Activated naive CD4-positive, alpha-beta T cell treated with anti-CD3 and anti-CD28 coated beads, Interleukin-2, amount 10 ng/mL, durations not matched to agents 7 days and 5 days (primary cell): ENCODE measurements at regions not wholly inside any gene's neighbourhood (a gene's known extent, or its start where the extent isn't known, plus 50 kb on each side); places are given as distances from the start of the nearest gene placed in this dataset.
"Not testable (repeated sequence)": the region's sequence is repeated elsewhere in the genome, so short reads cannot be mapped to it uniquely, and the experiment has no call there.

Source experiments
- CTCF ChIA-PET: fragments of 350-600 bp; sonication (Branson Sonifier 250); formaldehyde crosslinking; loops from one replicate; lab custom pipeline; 2021; ENCODE audit warnings: antibody characterized with exemption; lab: Charles Lee
- DNase-seq: peaks from one replicate; pipeline ENCODE4 v3.0.0-alpha.2; 2020
- H3K27ac Mint-ChIP-seq: one replicate; pipeline ENCODE4 v1.8.0; 2021; ENCODE audit warnings: mild to moderate bottlenecking, moderate library complexity, mixed read lengths
- H3K27me3 Mint-ChIP-seq: one replicate; pipeline ENCODE4 v1.8.0; 2021; ENCODE audit warnings: mild to moderate bottlenecking, mixed read lengths
- H3K36me3 Mint-ChIP-seq: one replicate; pipeline ENCODE4 v1.8.0; 2021; ENCODE audit warnings: mixed read lengths
- H3K4me1 Mint-ChIP-seq: one replicate; pipeline ENCODE4 v1.8.0; 2021; ENCODE audit warnings: mixed read lengths
- H3K4me3 Mint-ChIP-seq: one replicate; pipeline ENCODE4 v1.8.0; 2021; ENCODE audit warnings: mild to moderate bottlenecking, moderate library complexity, mixed read lengths
- H3K9me3 Mint-ChIP-seq: one replicate; pipeline ENCODE4 v1.8.0; 2021; ENCODE audit warnings: mixed read lengths

DNA sequence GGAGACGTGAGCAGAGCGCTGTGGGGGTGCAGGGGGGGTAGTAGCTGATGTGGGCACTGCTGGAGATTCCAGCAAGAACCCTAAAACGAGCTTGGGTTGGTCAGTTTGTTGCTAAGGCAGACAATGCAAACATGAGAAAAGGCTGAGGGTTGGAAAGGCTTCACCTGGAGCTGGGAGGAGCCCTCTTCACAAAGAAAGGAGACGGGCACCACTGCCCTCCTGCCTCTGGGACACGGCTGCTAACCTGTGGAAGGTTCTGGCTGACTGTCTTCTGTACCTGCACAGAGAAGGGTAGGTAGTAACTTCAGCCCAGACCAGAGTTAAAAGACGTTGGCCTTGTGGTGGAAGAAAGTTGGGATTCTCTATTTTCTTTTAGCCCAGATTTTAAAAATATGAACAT, 108.7 kb downstream of the SUCLA2 start:
- CTCF ChIA-PET, result no interaction called here
- peaks cover 55% of the 10 kb centered on the region for H3K4me1 Mint-ChIP-seq
- no peak overlapping the region for H3K27ac Mint-ChIP-seq
- no peak for DNase-seq
- H3K9me3 Mint-ChIP-seq, result no peaks in the 10 kb centered on the region
- H3K4me3 Mint-ChIP-seq, result no peak overlapping the region
- no peaks in the 10 kb centered on the region for H3K27me3 Mint-ChIP-seq
- peaks cover 11% of the 10 kb centered on the region for H3K36me3 Mint-ChIP-seq

DNA sequence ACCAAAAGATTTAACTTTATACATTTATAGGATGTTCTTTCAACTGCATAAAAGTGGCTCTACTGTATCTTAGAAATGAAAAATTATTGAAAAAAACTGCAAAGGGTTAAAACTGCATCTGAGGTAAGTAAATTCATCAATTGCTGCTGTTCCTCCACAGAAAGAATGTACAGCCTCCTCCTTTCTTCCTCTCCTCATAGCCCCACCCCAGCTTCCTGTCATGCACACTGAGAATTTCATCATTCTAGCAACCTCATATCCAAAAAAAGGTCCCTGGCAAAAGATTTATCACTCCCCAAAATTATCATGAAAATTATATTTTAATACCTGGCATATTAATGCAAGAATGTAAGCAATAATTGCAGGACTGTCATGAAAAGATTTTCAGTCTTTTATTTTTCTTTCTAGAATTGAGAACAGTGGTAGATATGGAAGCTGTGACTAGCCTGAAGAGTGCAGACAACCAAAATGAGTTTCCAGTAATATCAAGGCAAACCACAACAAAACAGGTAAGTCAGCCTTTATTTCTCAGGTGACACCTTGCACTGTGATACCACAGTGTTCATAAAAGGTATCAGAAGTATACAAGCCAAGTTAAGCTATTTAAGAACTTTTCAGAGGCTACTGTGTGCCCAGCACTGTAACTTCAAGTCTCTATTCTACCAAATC, 110.8 kb downstream of the SUCLA2 start:
- Mint-ChIP-seq H3K4me1 (peaks cover 76% of the 10 kb centered on the region), H3K27ac (peak overlapping the region; percentile 83), H3K4me3 (peak overlapping the region; percentile 50), H3K27me3 (no peaks in the 10 kb centered on the region), H3K36me3 (peaks cover 21% of the 10 kb centered on the region), H3K9me3 (peaks cover 3% of the 10 kb centered on the region)
- CTCF ChIA-PET, result no interaction called here
- DNase-seq, result peak; percentile 45

DNA sequence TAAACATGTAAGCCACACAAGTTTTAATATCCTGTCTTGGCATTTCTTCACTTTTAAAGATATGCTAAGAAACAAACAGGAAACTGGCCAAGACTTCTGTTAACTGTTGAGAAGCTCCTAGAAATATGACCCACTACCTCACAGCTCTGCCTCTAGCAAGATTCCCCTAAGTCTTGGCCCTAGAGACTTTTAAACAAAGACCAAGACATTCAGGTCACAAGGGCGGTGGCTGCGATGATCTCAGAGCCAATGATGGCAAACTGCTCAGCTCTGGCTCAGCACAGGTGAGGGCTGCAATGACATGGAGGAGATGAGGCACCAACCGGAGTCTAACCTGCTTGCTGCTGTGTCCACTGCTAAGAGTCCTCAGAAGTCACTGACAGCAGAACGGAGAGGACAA, 114.8 kb downstream of the SUCLA2 start:
- H3K4me3 Mint-ChIP-seq, result no peak overlapping the region
- DNase-seq, result peak; percentile 62
- peaks cover 3% of the 10 kb centered on the region for H3K9me3 Mint-ChIP-seq
- CTCF ChIA-PET, result no interaction called here
- H3K27me3 Mint-ChIP-seq, result no peaks in the 10 kb centered on the region
- H3K4me1 Mint-ChIP-seq, result peaks cover 58% of the 10 kb centered on the region
- H3K36me3 Mint-ChIP-seq, result peaks cover 19% of the 10 kb centered on the region
- peak overlapping the region; percentile 96 for H3K27ac Mint-ChIP-seq

DNA sequence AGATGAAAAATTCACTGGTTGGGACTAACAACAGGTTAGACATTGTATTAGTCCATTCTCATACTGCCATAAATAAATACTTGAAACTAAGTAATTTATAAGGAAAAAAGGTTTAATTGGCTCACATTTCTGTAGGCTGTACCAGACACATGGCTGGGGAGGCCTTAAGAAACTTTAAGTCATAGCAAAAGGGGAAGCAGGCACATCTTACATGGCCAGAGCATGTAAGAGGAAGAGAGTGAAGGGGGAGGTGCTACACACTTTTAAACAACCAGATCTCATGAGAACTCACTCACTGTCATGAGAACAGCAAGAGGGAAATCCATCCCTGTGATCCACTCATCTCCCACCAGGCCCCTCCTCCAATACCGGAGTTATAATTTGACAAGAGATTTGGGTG, 125.9 kb downstream of the SUCLA2 start:
- Mint-ChIP-seq H3K9me3 (peaks cover 17% of the 10 kb centered on the region), H3K27ac (no peak overlapping the region), H3K4me3 (no peak overlapping the region), H3K36me3 (peaks cover 2% of the 10 kb centered on the region), H3K4me1 (no peaks in the 10 kb centered on the region), H3K27me3 (peaks cover 4% of the 10 kb centered on the region)
- no peak for DNase-seq
- CTCF ChIA-PET, result no interaction called here

DNA sequence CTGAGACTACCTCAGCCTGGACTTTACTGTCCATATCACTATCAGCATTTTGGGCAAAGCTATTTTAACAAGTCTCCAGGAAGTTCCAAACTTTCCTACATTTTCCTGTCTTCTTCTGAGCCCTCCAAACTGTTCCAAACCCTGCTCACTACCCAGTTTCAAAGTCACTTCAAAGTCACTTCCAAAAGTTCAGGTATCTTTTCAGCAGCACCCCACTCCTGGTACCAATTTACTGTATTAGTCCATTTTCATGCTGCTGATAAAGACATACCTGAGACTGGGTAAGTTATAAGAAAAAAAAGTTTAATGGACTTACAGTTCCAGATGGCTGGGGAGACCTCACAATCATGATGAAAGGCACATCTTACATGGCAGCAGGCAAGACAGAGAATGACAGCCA, 127.1 kb downstream of the SUCLA2 start:
- DNase-seq, H3K36me3 Mint-ChIP-seq, H3K27ac Mint-ChIP-seq, H3K27me3 Mint-ChIP-seq, H3K4me3 Mint-ChIP-seq, CTCF ChIA-PET, H3K4me1 Mint-ChIP-seq: not testable (repeated sequence)
- H3K9me3 Mint-ChIP-seq, result peaks cover 17% of the 10 kb centered on the region

DNA sequence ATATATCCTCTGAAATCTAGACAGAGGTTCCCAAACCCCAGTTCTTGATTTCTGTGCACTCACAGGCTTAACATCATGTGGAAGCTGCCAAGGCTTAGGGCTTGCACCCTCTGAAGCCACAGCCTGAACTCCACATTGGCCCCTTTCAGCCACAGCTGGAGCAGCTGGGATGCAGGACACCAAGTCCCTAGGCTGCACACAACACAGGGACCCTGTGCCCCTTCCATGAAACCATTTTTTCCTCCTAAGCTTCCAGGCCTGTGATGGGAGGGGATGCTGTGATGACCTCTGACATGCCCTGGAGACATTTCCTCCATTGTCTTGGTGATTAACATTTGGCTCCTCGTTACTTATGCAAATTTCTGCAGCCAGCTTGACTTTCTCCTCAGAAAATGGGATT, 127.8 kb downstream of the SUCLA2 start:
- H3K4me1 Mint-ChIP-seq, H3K36me3 Mint-ChIP-seq, DNase-seq, H3K4me3 Mint-ChIP-seq, CTCF ChIA-PET, H3K27me3 Mint-ChIP-seq, H3K27ac Mint-ChIP-seq: not testable (repeated sequence)
- H3K9me3 Mint-ChIP-seq, result peaks cover 17% of the 10 kb centered on the region

DNA sequence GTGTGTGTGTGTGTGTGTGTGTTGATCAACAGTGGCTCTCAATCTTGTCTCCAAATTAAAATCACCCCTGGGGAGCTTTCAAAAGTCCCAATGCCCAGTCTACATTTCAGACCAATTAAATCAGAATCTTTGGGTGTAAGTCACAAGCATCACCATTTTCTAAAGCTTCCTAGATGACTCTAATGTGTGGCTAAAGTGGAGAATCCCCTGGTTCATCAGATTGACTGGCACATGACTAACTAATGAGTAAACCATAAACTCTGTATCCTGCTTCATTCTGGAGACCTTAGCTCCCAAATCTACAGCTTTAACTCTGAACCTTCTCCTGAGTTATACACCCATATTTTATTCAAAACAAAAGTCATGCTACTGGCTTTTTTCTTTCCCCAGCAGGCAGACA, 131.3 kb downstream of the SUCLA2 start:
- H3K4me3 Mint-ChIP-seq, result no peak overlapping the region
- H3K9me3 Mint-ChIP-seq, result peaks cover 17% of the 10 kb centered on the region
- peaks cover 2% of the 10 kb centered on the region for H3K36me3 Mint-ChIP-seq
- no peaks in the 10 kb centered on the region for H3K4me1 Mint-ChIP-seq
- no peak for DNase-seq
- peaks cover 4% of the 10 kb centered on the region for H3K27me3 Mint-ChIP-seq
- no peak overlapping the region for H3K27ac Mint-ChIP-seq
- CTCF ChIA-PET, result interaction anchor here (0.6 kb wide), 1 partner anchor 16 kb away, joined by 3 read pairs; no protein-coding TSS in a partner anchor

DNA sequence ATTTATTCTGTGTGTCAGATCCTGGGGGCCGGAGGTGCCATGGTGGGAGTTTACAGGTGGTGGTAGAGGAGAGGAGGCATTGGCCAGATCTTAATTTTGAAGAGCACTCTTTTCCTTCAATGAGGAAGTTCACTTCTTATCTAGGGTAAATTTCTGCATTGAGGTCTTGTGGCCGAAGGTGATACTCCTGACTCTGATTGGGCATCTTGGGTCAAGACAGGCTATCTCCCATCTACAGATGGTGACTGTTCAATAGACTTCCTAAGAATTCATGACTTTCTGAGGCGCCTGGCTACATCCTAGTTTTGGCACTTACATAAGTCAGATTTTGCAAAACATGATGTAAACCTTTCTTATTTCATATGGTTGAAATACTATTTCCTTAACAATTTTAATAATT, 135.2 kb downstream of the SUCLA2 start:
- Mint-ChIP-seq H3K4me3 (no peak overlapping the region), H3K9me3 (no peaks in the 10 kb centered on the region), H3K36me3 (no peaks in the 10 kb centered on the region), H3K27ac (no peak overlapping the region), H3K27me3 (peaks cover 10% of the 10 kb centered on the region), H3K4me1 (no peaks in the 10 kb centered on the region)
- no peak for DNase-seq
- CTCF ChIA-PET, result no interaction called here

DNA sequence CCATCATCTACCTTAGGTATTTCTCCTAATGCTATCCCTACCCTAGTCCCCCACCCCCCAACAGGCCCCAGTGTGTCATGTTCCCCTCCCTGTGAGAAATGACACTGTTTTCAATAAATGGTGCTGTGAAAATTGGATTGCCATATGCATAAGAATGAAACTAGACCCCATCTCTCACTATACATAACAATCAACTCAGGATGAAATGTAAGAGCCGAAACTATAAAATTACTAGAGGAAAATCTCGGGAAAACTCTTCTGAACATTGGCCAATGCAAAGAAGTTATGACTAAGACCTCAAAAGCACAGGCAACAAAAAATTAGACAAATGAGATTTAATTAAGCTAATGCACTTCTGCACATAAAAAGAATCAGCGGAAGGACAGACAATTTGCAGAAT, 138.2 kb downstream of the SUCLA2 start:
- Mint-ChIP-seq H3K9me3 (no peaks in the 10 kb centered on the region), H3K27ac (no peak overlapping the region), H3K36me3 (no peaks in the 10 kb centered on the region), H3K4me3 (no peak overlapping the region), H3K27me3 (peaks cover 16% of the 10 kb centered on the region), H3K4me1 (no peaks in the 10 kb centered on the region)
- DNase-seq, result no peak
- CTCF ChIA-PET, result no interaction called here

DNA sequence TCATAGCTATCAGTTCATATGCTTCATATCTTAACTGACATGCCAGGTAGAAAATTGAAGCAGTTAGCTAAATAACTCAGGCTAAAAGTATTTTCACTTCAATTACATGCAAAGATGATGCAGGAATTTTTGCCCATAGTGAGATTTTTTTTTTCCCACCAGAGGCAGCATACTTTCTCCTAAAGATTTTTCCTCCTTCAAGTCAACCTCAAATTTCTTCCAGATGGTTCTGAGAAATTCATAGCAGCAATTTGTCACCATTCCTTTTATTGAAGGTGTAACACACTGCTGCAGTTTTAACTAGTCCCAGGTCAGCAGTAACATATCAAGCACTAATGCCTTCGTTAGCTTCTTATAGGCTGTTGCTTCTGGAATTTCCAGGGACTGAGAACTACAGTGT, 141.9 kb downstream of the SUCLA2 start:
- Mint-ChIP-seq H3K36me3 (no peaks in the 10 kb centered on the region), H3K4me1 (no peaks in the 10 kb centered on the region), H3K4me3 (no peak overlapping the region), H3K27me3 (peaks cover 12% of the 10 kb centered on the region), H3K27ac (no peak overlapping the region), H3K9me3 (no peaks in the 10 kb centered on the region)
- CTCF ChIA-PET, result no interaction called here
- no peak for DNase-seq

DNA sequence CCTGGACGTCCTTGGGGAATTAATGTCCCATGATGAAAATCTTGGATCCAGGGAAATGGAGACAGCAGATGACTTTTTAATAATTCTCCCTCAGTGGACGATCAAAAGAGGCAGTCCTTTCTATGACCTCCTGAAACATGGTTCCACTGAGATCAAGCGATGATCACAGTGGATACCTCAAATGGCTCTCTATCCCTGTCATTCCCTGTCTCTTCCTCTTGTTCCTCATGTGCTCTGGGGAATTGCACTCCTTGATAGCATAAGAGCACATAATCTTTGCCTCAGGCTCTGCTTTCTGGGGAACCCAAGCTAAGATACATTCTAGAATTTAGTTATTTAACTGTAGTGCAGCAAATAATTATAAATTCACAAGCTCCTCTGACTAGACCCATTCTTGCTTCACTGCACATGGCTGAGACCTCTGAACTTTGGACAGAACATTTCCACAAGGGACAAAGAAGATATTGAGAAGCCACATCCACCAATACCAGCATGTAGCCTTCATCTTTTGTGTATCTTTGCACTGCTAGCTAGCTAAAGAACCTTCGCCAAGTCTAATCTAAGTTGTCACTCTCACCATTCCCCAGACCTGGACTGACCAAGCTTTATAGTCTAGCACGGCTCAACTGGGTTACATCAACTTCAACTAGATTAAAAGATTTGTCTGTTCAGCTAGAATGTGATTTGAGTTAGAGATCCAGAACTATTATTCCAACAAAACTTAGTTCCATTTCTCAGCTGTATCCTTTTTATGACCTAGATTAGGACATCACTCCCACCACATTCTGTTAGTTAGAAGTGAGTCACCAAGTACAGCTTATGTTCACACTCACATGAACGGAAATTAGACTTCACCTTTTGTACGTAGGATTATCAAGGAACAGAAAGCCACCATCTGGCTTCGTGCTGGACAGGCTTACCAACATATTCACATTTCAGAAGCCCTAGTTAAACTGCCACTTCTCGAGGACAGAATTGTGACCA, 142.7 kb downstream of the SUCLA2 start:
- no peak for DNase-seq
- Mint-ChIP-seq H3K36me3 (no peaks in the 10 kb centered on the region), H3K27me3 (peaks cover 12% of the 10 kb centered on the region), H3K4me1 (no peaks in the 10 kb centered on the region), H3K27ac (no peak overlapping the region), H3K9me3 (no peaks in the 10 kb centered on the region), H3K4me3 (no peak overlapping the region)
- CTCF ChIA-PET, result no interaction called here

DNA sequence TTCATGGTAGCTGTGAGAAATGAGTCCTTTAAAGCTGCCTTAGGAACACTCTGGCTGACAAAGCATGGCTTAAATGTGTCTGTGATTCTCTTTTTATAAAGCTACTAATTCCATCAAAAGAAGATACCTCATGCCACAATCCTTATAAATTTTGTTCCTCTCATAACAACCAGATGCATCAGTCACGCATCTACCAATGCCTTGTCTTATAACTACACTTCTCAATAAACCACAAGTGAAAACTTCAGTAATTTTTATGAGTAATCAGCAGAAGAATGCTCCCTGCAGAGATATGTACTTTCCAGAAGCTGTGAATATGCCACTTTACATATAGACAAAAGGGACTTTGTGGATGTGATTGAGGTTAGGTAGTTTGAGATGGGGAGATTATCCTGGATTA, 147.8 kb downstream of the SUCLA2 start:
- Mint-ChIP-seq H3K9me3 (no peaks in the 10 kb centered on the region), H3K4me3 (no peak overlapping the region), H3K36me3 (no peaks in the 10 kb centered on the region), H3K27me3 (no peaks in the 10 kb centered on the region), H3K4me1 (no peaks in the 10 kb centered on the region), H3K27ac (no peak overlapping the region)
- CTCF ChIA-PET, result no interaction called here
- no peak for DNase-seq

DNA sequence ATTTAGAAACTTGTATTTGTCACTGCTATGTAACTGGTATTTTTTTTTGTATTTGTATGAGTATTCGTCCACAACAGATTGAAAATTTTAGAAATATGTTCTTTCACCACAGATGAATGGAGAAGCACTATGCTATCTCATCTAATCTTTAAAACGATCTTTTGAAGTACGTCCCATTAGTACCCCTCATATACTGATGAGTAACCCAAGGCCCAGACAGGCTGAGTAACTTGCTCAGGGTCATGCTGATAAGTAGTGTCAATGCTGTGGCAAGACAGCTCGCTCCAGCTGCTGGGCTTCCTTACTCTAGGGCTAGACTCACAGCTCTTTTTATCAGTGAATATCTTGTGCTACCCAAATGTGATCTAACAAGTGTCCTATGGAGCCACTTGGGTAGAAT, 154.2 kb downstream of the SUCLA2 start:
- no peak overlapping the region for H3K27ac Mint-ChIP-seq
- no peak for DNase-seq
- no peaks in the 10 kb centered on the region for H3K36me3 Mint-ChIP-seq
- H3K27me3 Mint-ChIP-seq, result peaks cover 9% of the 10 kb centered on the region
- H3K4me3 Mint-ChIP-seq, result no peak overlapping the region
- no peaks in the 10 kb centered on the region for H3K4me1 Mint-ChIP-seq
- no peaks in the 10 kb centered on the region for H3K9me3 Mint-ChIP-seq
- CTCF ChIA-PET, result no interaction called here

DNA sequence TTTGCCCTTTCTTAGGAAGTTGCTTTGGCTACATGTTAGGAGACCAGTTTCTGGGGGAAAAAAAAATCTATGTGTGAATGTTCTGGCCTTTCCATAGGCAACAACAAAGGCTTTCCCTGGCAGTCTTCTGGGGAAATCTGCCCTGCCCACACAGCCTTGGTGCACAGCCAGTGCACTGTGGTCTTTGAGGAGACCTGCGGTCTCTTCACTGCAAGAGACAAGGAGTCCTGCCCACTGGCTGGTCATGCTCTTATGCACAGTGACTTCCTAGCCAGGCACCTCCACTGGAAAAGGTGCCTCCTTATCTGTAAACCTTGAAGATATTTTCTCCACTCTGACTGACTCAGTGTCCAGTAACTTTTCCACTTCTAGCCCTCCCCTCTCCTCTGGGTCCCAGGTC, 155.1 kb downstream of the SUCLA2 start:
- no peaks in the 10 kb centered on the region for H3K9me3 Mint-ChIP-seq
- CTCF ChIA-PET, result no interaction called here
- no peaks in the 10 kb centered on the region for H3K36me3 Mint-ChIP-seq
- no peak overlapping the region for H3K27ac Mint-ChIP-seq
- H3K4me1 Mint-ChIP-seq, result no peaks in the 10 kb centered on the region
- H3K27me3 Mint-ChIP-seq, result peaks cover 9% of the 10 kb centered on the region
- no peak for DNase-seq
- H3K4me3 Mint-ChIP-seq, result no peak overlapping the region

DNA sequence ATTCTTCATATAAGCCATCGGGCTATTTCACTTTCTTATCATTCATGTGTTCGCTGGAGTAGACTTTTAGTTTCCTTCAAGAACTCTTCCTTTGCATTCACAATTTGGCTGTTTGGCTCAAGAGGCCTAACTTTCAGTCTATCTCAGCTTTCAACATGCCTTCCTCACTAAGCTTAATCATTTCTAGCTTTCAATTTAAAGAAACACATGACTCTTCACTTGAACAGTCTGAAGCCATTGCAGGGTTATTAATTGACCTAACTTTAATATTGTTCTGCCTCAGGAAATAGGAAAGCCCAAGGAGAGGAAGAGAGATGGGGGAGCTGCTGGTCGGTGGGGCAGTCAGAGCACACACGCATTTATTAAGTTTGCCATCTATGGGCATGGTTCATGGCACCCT, 158.1 kb downstream of the SUCLA2 start:
- H3K36me3 Mint-ChIP-seq, result no peaks in the 10 kb centered on the region
- H3K27me3 Mint-ChIP-seq, result peaks cover 9% of the 10 kb centered on the region
- DNase-seq, result no peak
- H3K4me1 Mint-ChIP-seq, result no peaks in the 10 kb centered on the region
- H3K4me3 Mint-ChIP-seq, result no peak overlapping the region
- H3K9me3 Mint-ChIP-seq, result no peaks in the 10 kb centered on the region
- CTCF ChIA-PET, result no interaction called here
- H3K27ac Mint-ChIP-seq, result no peak overlapping the region
